MM.1S (cell line): ENCODE measurements at regions not wholly inside any gene's neighbourhood (a gene's known extent, or its start where the extent isn't known, plus 50 kb on each side); places are given as distances from the start of the nearest gene placed in this dataset.

ENCODE experiments used
- DNase-seq: peaks from one replicate; pipeline ENCODE4 v3.0.0-alpha.2; 2015
- H2AFZ ChIP-seq: fragments of 300-600 bp; sonication (generic); 2 replicates; pipeline ENCODE4 v1.6.0; 2016; ENCODE audit warnings: antibody characterized with exemption, low read length
- H3F3A ChIP-seq: fragments of 300-600 bp; sonication (generic); 2 replicates; pipeline ENCODE4 v1.6.1; 2016; ENCODE audit warnings: mild to moderate bottlenecking, antibody characterized with exemption, low read length, moderate library complexity, mixed read lengths; ENCODE audit not compliant: insufficient read depth
- H3K27ac ChIP-seq: fragments of 300-600 bp; sonication (generic); 2 replicates; pipeline ENCODE4 v1.5.1; 2016; ENCODE audit warnings: mild to moderate bottlenecking, low read length
- H3K27me3 ChIP-seq: fragments of 300-600 bp; sonication (generic); replicated peaks from 2 replicates; pipeline ENCODE4 v1.6.0; 2016; ENCODE audit warnings: low read length; ENCODE audit not compliant: insufficient read depth
- H3K36me3 ChIP-seq: fragments of 300-600 bp; sonication (generic); replicated peaks from 2 replicates; pipeline ENCODE4 v1.6.1; 2016; ENCODE audit warnings: mild to moderate bottlenecking, low read length, mixed read lengths; ENCODE audit not compliant: insufficient read depth
- H3K4me1 ChIP-seq: fragments of 300-600 bp; sonication (generic); 2 replicates; pipeline ENCODE4 v1.6.1; 2016; ENCODE audit warnings: low read length, mixed read lengths
- H3K4me2 ChIP-seq: fragments of 300-600 bp; sonication (generic); 2 replicates; pipeline ENCODE4 v1.6.0; 2016; ENCODE audit warnings: low read depth, low read length
- H3K4me3 ChIP-seq: fragments of 300-600 bp; sonication (generic); 2 replicates; pipeline ENCODE4 v1.5.1; 2016; ENCODE audit warnings: low read length, mixed read lengths
- H3K79me2 ChIP-seq: fragments of 300-600 bp; sonication (generic); 2 replicates; pipeline ENCODE4 v1.6.1; 2016; ENCODE audit warnings: mixed run types, low read length, mixed read lengths
- H3K9ac ChIP-seq: fragments of 300-600 bp; sonication (generic); 2 replicates; pipeline ENCODE4 v1.6.1; 2016; ENCODE audit warnings: low read length, mixed read lengths
- H3K9me2 ChIP-seq: fragments of 300-600 bp; sonication (generic); replicated peaks from 2 replicates; pipeline ENCODE4 v1.6.1; 2016; ENCODE audit warnings: mild to moderate bottlenecking, low read length, mixed read lengths; ENCODE audit not compliant: insufficient read depth
- H3K9me3 ChIP-seq: fragments of 300-600 bp; sonication (generic); replicated peaks from 2 replicates; pipeline ENCODE4 v1.6.1; 2016; ENCODE audit warnings: mild to moderate bottlenecking, low read length, mixed read lengths; ENCODE audit not compliant: insufficient read depth
- H4K20me1 ChIP-seq: fragments of 300-600 bp; sonication (generic); 2 replicates; pipeline ENCODE4 v1.6.1; 2016; ENCODE audit warnings: mild to moderate bottlenecking, low read length, moderate library complexity, mixed read lengths; ENCODE audit not compliant: insufficient read depth
- CTCF ChIP-seq: fragments of 300-600 bp; sonication (generic); IDR thresholded peaks from 2 replicates; pipeline ENCODE4 v1.5.1; 2016; ENCODE audit warnings: antibody characterized with exemption, low read length, mixed read lengths
- EZH2 ChIP-seq: fragments of 300-600 bp; sonication (generic); optimal IDR thresholded peaks from 2 replicates; pipeline ENCODE3; 2017; ENCODE audit warnings: low read depth, mild to moderate bottlenecking, antibody characterized with exemption, low read length, mixed read lengths
- EZH2phosphoT487 ChIP-seq: fragments of 300-600 bp; sonication (generic); IDR thresholded peaks from 2 replicates; pipeline ENCODE4 v1.6.1; 2018; ENCODE audit warnings: antibody characterized with exemption, low read length

GRCh38 chr12:39682689-39683477 is 63.3 kb upstream of the ABCD2 start:
- peak overlapping the region; percentile 15; the same call in 1 of the 2 replicates for H3K4me2 ChIP-seq
- H3K27me3 ChIP-seq, result no peaks in the 10 kb centered on the region
- H3K4me1 ChIP-seq, result no peaks in the 10 kb centered on the region
- H3K27ac ChIP-seq, result no peak overlapping the region
- 0 out of 2 replicates have a peak overlapping the region, but pooled peaks have one; percentile 10 for H2AFZ ChIP-seq
- no peaks in the 10 kb centered on the region for H3F3A ChIP-seq
- H3K4me3 ChIP-seq, result no peak overlapping the region
- no peaks in the 10 kb centered on the region for H3K9me2 ChIP-seq
- H3K9me3 ChIP-seq, result no peaks in the 10 kb centered on the region
- no peaks in the 10 kb centered on the region for H3K79me2 ChIP-seq
- H3K9ac ChIP-seq, result no peak overlapping the region
- H4K20me1 ChIP-seq, result no peaks in the 10 kb centered on the region
- H3K36me3 ChIP-seq, result no peaks in the 10 kb centered on the region
- DNase-seq, result no peak
- TF ChIP-seq EZH2phosphoT487 (no peak), EZH2 (no peak), CTCF (no peak)

- H3F3A ChIP-seq, result no peaks in the 10 kb centered on the region
- DNase-seq, result no peak
- H3K4me2 ChIP-seq, result no peak overlapping the region
- no peak overlapping the region for H3K9ac ChIP-seq
- no peaks in the 10 kb centered on the region for H4K20me1 ChIP-seq
- no peaks in the 10 kb centered on the region for H3K9me3 ChIP-seq
- H3K9me2 ChIP-seq, result no peaks in the 10 kb centered on the region
- H3K27me3 ChIP-seq, result no peaks in the 10 kb centered on the region
- peaks cover 15% of the 10 kb centered on the region for H3K4me1 ChIP-seq
- H3K27ac ChIP-seq, result no peak overlapping the region
- H3K79me2 ChIP-seq, result no peaks in the 10 kb centered on the region
- TF ChIP-seq EZH2, result no peak
- no peak for TF ChIP-seq EZH2phosphoT487
- TF ChIP-seq CTCF, result no peak
- no peaks in the 10 kb centered on the region for H3K36me3 ChIP-seq
- H2AFZ ChIP-seq, result no peak overlapping the region
- no peak overlapping the region for H3K4me3 ChIP-seq
These were observed 55.7 kb upstream of the ABCD2 start for GRCh38 chr12:39675263-39675662.

- Histone ChIP-seq H4K20me1 (no peaks in the 10 kb centered on the region), H3F3A (no peaks in the 10 kb centered on the region), H3K79me2 (no peaks in the 10 kb centered on the region), H3K9me3 (no peaks in the 10 kb centered on the region), H3K4me3 (no peak overlapping the region), H3K9me2 (no peaks in the 10 kb centered on the region), H3K27ac (peak overlapping the region; percentile 30; the same call in 1 of the 2 replicates), H2AFZ (peak overlapping the region; percentile 65), H3K27me3 (no peaks in the 10 kb centered on the region), H3K36me3 (no peaks in the 10 kb centered on the region), H3K9ac (no peak overlapping the region), H3K4me2 (peak overlapping the region; percentile 14), H3K4me1 (peaks cover 15% of the 10 kb centered on the region)
- DNase-seq, result peak; percentile 62
- no peak for TF ChIP-seq CTCF
These were observed 53.4 kb upstream of the ABCD2 start for GRCh38 chr12:39672976-39673375.
